Kidney epithelial cell (primary cell): ENCODE measurements at regions not wholly inside any gene's neighbourhood (a gene's known extent, or its start where the extent isn't known, plus 50 kb on each side); places are given as distances from the start of the nearest gene placed in this dataset.

Experiments
- DNase-seq: peaks from one replicate; pipeline ENCODE4 v3.0.0-alpha.2; 2010; ENCODE audit warnings: low read depth
- H3K27me3 ChIP-seq: 2 replicates; pipeline ENCODE4 v1.6.0; 2011; ENCODE audit warnings: low read length; ENCODE audit not compliant: control insufficient read depth, insufficient read depth
- H3K36me3 ChIP-seq: 2 replicates; pipeline ENCODE4 v1.5.1; 2011; ENCODE audit warnings: low read length; ENCODE audit not compliant: control insufficient read depth, insufficient read depth
- H3K4me3 ChIP-seq: 2 replicates; pipeline ENCODE4 v1.5.1; 2011; ENCODE audit warnings: low read depth, mild to moderate bottlenecking, control low read depth, low read length
- CTCF ChIP-seq: IDR thresholded peaks from 2 replicates; pipeline ENCODE4 v1.5.1; 2011; ENCODE audit warnings: mild to moderate bottlenecking, moderate library complexity, low read length, control low read depth, inconsistent platforms; ENCODE audit not compliant: insufficient read depth, poor library complexity, severe bottlenecking

GRCh38 chr9:106634641-106635040 lies 228.3 kb upstream of the ZNF462 start:
- H3K4me3 ChIP-seq, result no peak overlapping the region

GRCh38 chr9:106637486-106637885 lies 225.5 kb upstream of the ZNF462 start:
- DNase-seq, result no peak

More at GRCh38 chr9:106634641-106635040, 228.3 kb upstream of the ZNF462 start:
- no peak for TF ChIP-seq CTCF
- no peaks in the 10 kb centered on the region for H3K27me3 ChIP-seq
- no peak for DNase-seq
- no peaks in the 10 kb centered on the region for H3K36me3 ChIP-seq

GRCh38 chr9:106639873-106640568 lies 222.9 kb upstream of the ZNF462 start:
- no peak for DNase-seq
- H3K4me3 ChIP-seq, result no peak overlapping the region
- TF ChIP-seq CTCF, result no peak
- H3K27me3 ChIP-seq, result no peaks in the 10 kb centered on the region
- no peaks in the 10 kb centered on the region for H3K36me3 ChIP-seq

More at GRCh38 chr9:106637486-106637885, 225.5 kb upstream of the ZNF462 start:
- H3K4me3 ChIP-seq, result no peak overlapping the region
- TF ChIP-seq CTCF, result no peak
- H3K36me3 ChIP-seq, result no peaks in the 10 kb centered on the region
- H3K27me3 ChIP-seq, result no peaks in the 10 kb centered on the region

- TF ChIP-seq CTCF, result no peak
- no peak for DNase-seq
- H3K4me3 ChIP-seq, result no peak overlapping the region
- no peaks in the 10 kb centered on the region for H3K27me3 ChIP-seq
- no peaks in the 10 kb centered on the region for H3K36me3 ChIP-seq
These were observed 219.6 kb upstream of the ZNF462 start for GRCh38 chr9:106643211-106643930.

GRCh38 chr9:106644661-106645060 lies 218.3 kb upstream of the ZNF462 start:
- Histone ChIP-seq H3K36me3 (no peaks in the 10 kb centered on the region), H3K4me3 (no peak overlapping the region), H3K27me3 (no peaks in the 10 kb centered on the region)
- TF ChIP-seq CTCF, result no peak
- DNase-seq, result no peak
